Heart left ventricle (tissue), 16 donors: ENCODE measurements at regions not wholly inside any gene's neighbourhood (a gene's known extent, or its start where the extent isn't known, plus 50 kb on each side); places are given as distances from the start of the nearest gene placed in this dataset.

Experiments
- ATAC-seq, 4 donors: fragments of 200-7000 bp; cut with Tn5 transposase; one replicate each; pipeline ENCODE4 v1.9.1; 2020 to 2022; ENCODE audit warnings: moderate library complexity in 4 of 4, mild to moderate bottlenecking in 3 of 4, moderate number of reproducible peaks in 1 of 4
- DNase-seq, 5 donors: peaks; one replicate each; pipeline ENCODE4 v3.0.0-alpha.2; 2020
- H3K27ac ChIP-seq, 12 donors: fragments of 200-600 bp; sonication (generic) in 4 of 12; one replicate each; pipeline versions ENCODE4 v1.5.0 to v1.8.0; 2016 to 2022; ENCODE audit warnings: mild to moderate bottlenecking in 2 of 12
- H3K27me3 ChIP-seq, 9 donors: fragments of 200-600 bp; sonication (generic) in 2 of 9; one replicate each; pipeline versions ENCODE4 v1.5.1 to v1.8.0; 2016 to 2022; ENCODE audit warnings: mild to moderate bottlenecking in 3 of 9
- H3K36me3 ChIP-seq, 9 donors: fragments of 200-600 bp; sonication (generic) in 2 of 9; one replicate each; pipeline versions ENCODE4 v1.5.0 to v1.8.0; 2018 to 2022; ENCODE audit warnings: mild to moderate bottlenecking in 2 of 9
- H3K4me1 ChIP-seq, 12 donors: fragments of 200-600 bp; sonication (generic) in 4 of 12; one replicate each; pipeline versions ENCODE4 v1.5.0 to v1.8.0; 2016 to 2022; ENCODE audit warnings: mild to moderate bottlenecking in 3 of 12
- H3K4me3 ChIP-seq, 12 donors: fragments of 200-600 bp; sonication (generic) in 4 of 12; one replicate each; pipeline versions ENCODE4 v1.5.0 to v1.8.0; 2017 to 2022; ENCODE audit warnings: mild to moderate bottlenecking in 9 of 12, moderate library complexity in 4 of 12
- H3K9me3 ChIP-seq, 12 donors: fragments of 200-600 bp; sonication (generic) in 4 of 12; one replicate each; pipeline versions ENCODE4 v1.5.0 to v1.8.0; 2016 to 2022; ENCODE audit warnings: mild to moderate bottlenecking in 1 of 12
- CTCF ChIP-seq, 12 donors: fragments of 200-600 bp; sonication (generic) in 4 of 12; IDR thresholded peaks; one replicate each; pipeline versions ENCODE4 v1.5.0 to v1.8.0; 2018 to 2022; ENCODE audit warnings: antibody characterized with exemption in 12 of 12, mild to moderate bottlenecking in 5 of 12
- POLR2A ChIP-seq, 2 donors: fragments of 450-650 bp; IDR thresholded peaks; one replicate each; pipeline ENCODE4 v1.6.1; 2017; ENCODE audit warnings: antibody characterized with exemption in 2 of 2, mild to moderate bottlenecking in 2 of 2, moderate library complexity in 2 of 2
- WGBS, 4 donors: extraction: QIAGEN DNeasy Blood & Tissue Kit in 2 of 4; methylation state at CpG; one replicate each; pipeline versions ENCODE4 v1.1.5 to v1.1.7; 2013 to 2018; 5-methylcytosine and 5-hydroxymethylcytosine counted together
- intact Hi-C, 10 donors: fragments of 100-400 bp; cut with DNase I; formaldehyde crosslinking; loops; one replicate each; pipeline versions ENCODE4 v1.11.1 to v1.14.2; 2022
- donor health status: ischemic (EF 13 %, LVEDD 7.1; RV severe dilation, severe dysfunction).
- donor health status: healthy with polysubstance abuse.
- donor health status: DM: no; HTN: yes; CAD: no.
- donor health status: DM: no; HTN: no; CAD: no.
- donor health status: ischemic (EF 25% LVEDD 6.9; RV normal size, moderate dysfunction).
- donor health status: ischemic (EF 25% LVEDD 5.7; RV mildly dilated, moderate dysfunction).
- donor health status: healthy.
- donor health status: DM: yes; HTN: yes; CAD: no.
- donor health status: ischemic (EF 35%, LVEDD 5.7; RV mildly dilated, moderate dysfunction).
- donor health status: nonischemic (EF 11% LVEDD 7.7; RV severe dilation, severe dysfunction).
- donor health status: DM: yes; HTN: yes; CAD: no.
- donor health status: PGD.
- donor health status: ischemic (EF 29% LVEDD 5.4; RV normal size, mild dysfunction).
- donor health status: nonischemic (EF 23%, LVEDD 6.1; RV moderate dilation, normal function).

DNA sequence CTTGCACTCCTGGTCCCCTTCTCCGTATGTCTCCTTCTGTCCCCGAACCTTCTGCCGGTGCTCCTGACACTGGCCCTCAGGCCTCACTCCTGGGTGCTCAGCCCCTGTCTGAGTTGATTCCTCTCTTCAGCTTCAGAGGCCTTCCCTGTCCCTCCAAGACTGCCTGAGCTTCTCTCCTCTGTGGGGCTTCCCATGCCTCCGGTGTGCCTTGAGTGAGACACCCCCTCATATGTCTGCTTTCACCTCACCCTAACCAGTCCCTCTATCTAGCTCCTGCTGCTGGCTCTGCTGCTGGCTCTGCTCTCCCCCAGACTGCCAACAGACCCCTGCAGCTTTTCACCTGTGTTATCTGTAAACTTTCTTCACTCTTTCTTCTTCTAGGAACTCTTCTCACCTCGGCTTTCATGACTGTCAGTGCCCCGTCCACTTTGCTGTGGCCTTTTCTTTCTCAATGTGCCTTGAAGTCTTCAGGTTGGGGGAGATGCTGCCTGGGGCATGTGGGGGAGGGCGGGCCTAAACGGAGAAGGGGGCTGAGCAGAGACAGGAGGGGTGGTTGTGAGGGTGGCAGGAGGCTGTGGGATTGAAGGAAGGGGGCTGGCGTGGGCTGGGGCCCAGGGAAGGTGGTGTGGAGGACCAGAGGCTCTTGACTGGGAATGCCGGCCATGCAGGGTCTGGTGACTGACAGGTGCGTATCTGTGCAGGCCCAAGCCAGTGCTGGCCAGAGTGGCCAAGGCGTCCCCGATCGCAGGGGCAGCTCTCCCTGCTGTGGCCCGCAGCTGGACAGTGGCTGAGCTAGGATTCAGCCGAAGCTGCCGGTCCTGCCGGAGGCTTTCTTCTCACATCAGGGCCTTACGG, 81.3 kb downstream of the METRNL start:
- Histone ChIP-seq H3K4me3 (no peak overlapping the region), H3K27me3 (peaks cover 0 to 3% (median 0%) of the 10 kb centered on the region in 9 donors), H3K36me3 (no peaks in the 10 kb centered on the region), H3K4me1 (peaks cover 0 to 3% (median 0%) of the 10 kb centered on the region in 12 donors), H3K9me3 (peaks cover 0 to 7% (median 0%) of the 10 kb centered on the region in 12 donors), H3K27ac (no peak overlapping the region)
- TF ChIP-seq CTCF (IDR thresholded peaks at IDR 0.05): no peak
- TF ChIP-seq POLR2A (IDR thresholded peaks at IDR 0.05): no peak
- 84 to 86% (median 85%) methylated on average over 17 to 19 of the region's 19 CpGs for WGBS, 4 donors
- intact Hi-C loops: no loop called here
- DNase-seq (peak in 1 of 5 donors; percentile 9), ATAC-seq (no peak)

- WGBS, 4 donors: 81 to 84% (median 82%) methylated on average over 14 of the region's 14 CpGs
- no peak overlapping the region for H3K27ac ChIP-seq
- H3K4me3 ChIP-seq: no peak overlapping the region
- intact Hi-C loops: no loop called here
- ATAC-seq (peak in 1 of 4 donors; percentile 76), DNase-seq (peak in 1 of 5 donors; percentile 14)
- no peak for TF ChIP-seq POLR2A (IDR thresholded peaks at IDR 0.05)
- TF ChIP-seq CTCF (IDR thresholded peaks at IDR 0.05): no peak
- H3K9me3 ChIP-seq: peaks cover 0 to 11% (median 0%) of the 10 kb centered on the region in 12 donors
- peaks cover 0 to 3% (median 0%) of the 10 kb centered on the region in 9 donors for H3K27me3 ChIP-seq
- H3K36me3 ChIP-seq: no peaks in the 10 kb centered on the region
- no peaks in the 10 kb centered on the region for H3K4me1 ChIP-seq
These were observed 82.1 kb downstream of the METRNL start for GRCh38 chr17:83161298-83162034.

DNA sequence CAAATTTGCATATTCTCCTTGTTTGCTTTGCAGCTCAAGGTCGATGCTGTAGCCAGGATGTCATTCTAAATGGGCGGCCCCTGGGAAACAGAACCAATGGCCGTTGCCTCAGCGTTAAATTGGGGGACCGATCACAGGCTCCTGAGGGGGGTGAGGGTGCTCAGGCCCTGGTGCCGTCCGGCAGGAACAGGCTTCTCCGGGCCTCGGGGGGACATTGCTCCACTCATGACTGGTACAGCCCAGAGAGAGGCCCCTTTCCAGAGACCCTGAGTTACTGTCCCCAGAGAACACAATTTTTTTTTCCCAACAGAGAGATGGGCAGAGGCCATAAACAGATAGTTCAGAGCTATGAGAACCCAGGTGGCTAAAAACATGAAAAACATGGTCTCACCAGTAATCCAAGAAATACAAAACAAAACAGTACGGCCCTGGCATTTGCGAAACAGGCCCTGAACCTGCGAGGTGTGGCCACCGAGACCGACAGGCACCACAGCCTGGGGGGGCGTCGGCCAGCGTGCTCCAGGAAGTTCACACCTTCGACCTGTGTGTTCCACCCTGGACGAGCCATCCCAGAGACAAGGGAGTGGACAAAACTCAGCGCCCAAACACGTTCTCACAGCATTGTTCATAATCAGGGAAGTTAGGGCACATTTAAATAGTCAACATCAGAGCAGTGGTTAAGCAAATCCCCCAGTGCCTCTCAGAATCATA, 82.8 kb downstream of the METRNL start:
- 87 to 89% (median 88%) methylated on average over 21 of the region's 21 CpGs for WGBS, 4 donors

More for the DNA sequence above, 82.8 kb downstream of the METRNL start:
- intact Hi-C loops: no loop called here
- H3K27me3 ChIP-seq: peaks cover 0 to 3% (median 0%) of the 10 kb centered on the region in 9 donors
- TF ChIP-seq CTCF (IDR thresholded peaks at IDR 0.05): no peak
- no peak for TF ChIP-seq POLR2A (IDR thresholded peaks at IDR 0.05)
- H3K9me3 ChIP-seq: peaks cover 0 to 15% (median 0%) of the 10 kb centered on the region in 12 donors
- no peaks in the 10 kb centered on the region for H3K4me1 ChIP-seq
- H3K27ac ChIP-seq: no peak overlapping the region
- no peak for ATAC-seq
- H3K36me3 ChIP-seq: no peaks in the 10 kb centered on the region
- H3K4me3 ChIP-seq: no peak overlapping the region
- peak in 1 of 5 donors; percentile 11 for DNase-seq
